GM19395 (cell line): ENCODE measurements at regions not wholly inside any gene's neighbourhood (a gene's known extent, or its start where the extent isn't known, plus 50 kb on each side); places are given as distances from the start of the nearest gene placed in this dataset.
"Not testable (repeated sequence)": the region's sequence is repeated elsewhere in the genome, so short reads cannot be mapped to it uniquely, and the experiment has no call there.

Source experiments
- ATAC-seq: cut with Tn5 transposase; IDR thresholded peaks from one replicate; pipeline ENCODE4 v1.9.1; 2021; ENCODE audit warnings: mild to moderate bottlenecking, moderate library complexity; ENCODE audit not compliant: unreplicated experiment

DNA sequence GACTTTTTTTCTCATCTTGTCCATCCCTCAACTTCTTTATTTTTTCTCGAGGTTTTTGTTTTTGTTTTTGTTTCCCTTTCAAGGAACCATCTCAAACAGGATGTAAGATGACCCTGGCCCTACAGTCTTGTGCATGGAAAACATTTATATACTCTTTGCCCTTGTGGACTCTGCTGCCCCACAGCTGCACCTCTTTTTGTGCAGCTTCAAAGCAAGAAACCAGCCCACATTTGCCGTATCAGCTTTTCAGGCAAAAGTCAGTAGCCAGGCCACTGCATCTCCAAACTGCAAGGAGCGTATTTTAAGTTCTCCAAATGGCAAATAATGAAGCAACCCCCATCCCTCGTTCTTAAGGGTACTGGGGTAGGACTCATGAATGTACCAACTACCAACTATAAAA lies 756.5 kb downstream of the C4orf33 start:
- no peak for ATAC-seq

DNA sequence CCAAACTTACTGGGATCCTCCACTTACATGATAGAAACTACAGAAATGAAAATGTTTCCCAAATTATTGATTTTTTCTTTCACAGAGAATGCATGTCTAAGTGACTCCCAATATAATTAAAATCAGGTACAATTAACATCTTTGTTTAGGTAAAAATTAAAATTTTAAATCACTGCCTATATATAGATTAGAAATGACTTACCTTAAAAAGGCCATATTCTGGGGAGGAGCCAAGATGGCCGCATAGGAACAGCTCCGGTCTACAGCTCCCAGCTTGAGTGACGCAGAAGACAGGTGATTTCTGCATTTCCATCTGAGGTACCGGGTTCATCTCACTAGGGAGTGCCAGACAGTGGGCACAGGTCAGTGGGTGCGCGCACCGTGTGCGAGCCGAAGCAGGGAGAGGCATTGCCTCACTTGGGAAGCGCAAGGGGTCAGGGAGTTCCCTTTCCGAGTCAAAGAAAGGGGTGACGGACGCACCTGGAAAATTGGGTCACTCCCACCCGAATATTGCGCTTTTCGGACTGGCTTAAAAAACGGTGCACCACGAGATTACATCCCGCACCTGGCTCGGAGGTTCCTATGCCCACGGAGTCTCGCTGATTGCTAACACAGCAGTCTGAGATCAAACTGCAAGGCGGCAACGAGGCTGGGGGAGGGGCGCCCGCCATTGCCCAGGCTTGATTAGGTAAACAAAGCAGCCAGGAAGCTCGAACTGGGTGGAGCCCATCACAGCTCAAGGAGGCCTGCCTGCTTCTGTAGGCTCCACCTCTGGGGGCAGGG lies 757.9 kb downstream of the C4orf33 start:
- not testable (repeated sequence) for ATAC-seq

DNA sequence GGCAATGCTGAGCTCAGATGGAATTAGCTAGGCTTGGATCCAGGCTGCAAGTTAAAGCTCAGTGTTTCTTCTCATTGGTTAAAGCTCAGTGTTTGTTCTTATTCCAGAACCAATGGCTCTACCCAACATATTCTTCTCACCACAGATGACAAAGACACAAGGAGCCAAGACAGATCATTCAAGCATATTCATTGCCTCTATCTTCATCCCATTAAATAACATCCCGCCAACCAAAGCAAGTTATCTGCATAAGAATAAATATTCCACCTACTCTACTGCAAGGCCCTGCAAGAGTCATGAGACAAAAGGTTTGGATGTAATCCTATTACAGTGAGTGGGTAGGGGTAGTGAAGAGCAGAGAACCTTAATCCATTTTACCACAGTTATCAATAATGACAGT lies 766.5 kb downstream of the C4orf33 start:
- no peak for ATAC-seq

GRCh38 chr4:129863206-129863605 lies 767.3 kb downstream of the C4orf33 start:
- no peak for ATAC-seq

DNA sequence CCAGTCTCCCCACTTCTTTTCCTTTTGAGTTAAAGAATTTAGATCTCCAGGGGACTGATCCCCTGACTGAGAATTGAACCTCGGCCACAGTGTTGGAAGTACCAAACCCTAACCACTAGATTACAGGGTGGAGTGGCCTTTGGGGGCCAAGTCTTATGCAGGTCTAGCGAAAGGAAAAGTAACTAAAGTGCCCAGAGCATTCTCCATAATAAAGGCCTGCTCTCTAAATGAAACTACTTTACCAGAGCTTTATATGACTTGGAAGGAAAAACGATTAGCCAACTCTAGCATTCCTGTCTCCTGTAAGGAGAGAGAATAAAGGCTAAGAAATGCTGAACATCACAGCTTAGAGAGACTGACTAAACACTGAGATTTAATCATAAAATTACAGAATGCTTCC lies 788.0 kb downstream of the C4orf33 start:
- ATAC-seq, result no peak

GRCh38 chr4:129897111-129897510 lies 801.2 kb downstream of the C4orf33 start:
- ATAC-seq, result no peak

DNA sequence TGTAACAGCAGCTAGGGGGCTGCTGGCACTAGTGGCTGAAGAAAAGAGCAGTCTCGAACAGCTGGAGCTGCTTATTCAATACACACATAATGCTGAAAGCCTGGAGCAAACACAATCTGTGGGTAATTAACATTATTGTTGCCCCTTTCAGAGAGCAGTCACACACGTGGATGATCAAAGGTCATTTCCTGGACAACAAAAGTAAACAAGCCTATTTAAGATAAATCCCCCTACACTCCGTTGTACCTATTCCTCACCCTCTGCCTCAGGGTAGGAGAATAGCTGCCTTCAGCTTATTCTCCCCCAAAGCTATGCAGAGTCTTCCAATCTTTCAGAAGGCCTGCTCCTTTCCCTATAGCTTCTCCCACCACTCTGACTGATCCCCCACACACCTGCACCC lies 803.9 kb downstream of the C4orf33 start:
- no peak for ATAC-seq

- no peak for ATAC-seq
These were observed 804.5 kb downstream of the C4orf33 start for GRCh38 chr4:129900430-129900953.

DNA sequence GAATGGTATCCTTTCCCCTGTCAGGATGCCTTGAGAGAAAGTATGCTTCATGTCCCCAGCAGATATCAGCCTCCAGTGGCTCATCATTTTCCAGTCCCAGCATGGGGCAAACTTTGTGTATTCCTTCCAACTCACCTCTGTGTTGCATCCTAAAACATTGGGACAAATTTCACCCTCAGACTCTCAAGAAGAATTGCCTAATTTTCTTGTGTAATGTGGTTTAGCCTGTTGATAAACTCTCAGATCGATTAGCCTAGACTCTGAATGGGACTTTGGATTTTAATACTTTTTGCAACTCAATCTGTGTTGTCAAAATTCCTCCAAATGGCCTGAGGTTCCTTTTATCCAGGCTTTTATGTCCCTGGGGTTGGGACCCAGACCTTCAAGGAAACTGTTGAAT lies 805.3 kb downstream of the C4orf33 start:
- ATAC-seq, result no peak

GRCh38 chr4:129903861-129904260 lies 807.9 kb downstream of the C4orf33 start:
- no peak for ATAC-seq

DNA sequence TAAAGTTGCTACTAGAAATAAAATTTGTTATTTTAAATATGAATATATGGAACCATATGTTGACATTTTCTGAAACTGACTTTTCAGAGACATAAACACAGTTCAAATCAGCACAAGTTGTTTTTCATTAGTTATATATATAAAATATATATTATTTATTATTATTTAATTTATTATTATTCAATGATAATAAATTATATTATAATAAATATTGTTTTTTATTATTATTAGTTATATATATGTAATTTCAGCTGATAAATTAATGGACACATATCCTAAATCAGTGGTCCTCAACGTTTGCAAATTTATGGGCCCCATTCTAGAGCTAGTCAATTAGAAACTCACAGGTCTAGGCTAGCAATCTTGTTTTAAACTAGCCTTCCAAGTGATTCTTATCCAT lies 809.3 kb downstream of the C4orf33 start:
- no peak for ATAC-seq

DNA sequence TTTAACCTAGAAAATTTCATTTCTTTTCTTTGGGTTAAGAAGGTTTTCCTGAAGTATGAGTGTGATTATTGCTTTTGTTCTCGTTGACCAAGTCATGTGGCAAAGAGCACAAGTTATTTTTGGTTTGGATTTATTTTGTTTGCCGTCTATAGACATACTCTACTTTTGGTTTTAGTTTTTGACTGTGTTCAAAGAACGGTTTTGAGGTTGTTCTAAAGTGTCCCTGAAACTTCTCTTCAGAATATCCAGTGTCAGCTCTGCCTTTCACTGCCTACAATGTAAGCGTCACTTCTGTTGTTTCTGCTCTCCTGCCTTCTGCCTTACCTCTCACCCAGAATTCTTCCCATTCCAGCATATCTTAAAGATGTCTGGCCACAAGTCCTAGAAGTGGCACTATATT lies 812.2 kb downstream of the C4orf33 start:
- ATAC-seq, result no peak

- no peak for ATAC-seq
These were observed 821.0 kb downstream of the C4orf33 start for GRCh38 chr4:129916991-129917390.

DNA sequence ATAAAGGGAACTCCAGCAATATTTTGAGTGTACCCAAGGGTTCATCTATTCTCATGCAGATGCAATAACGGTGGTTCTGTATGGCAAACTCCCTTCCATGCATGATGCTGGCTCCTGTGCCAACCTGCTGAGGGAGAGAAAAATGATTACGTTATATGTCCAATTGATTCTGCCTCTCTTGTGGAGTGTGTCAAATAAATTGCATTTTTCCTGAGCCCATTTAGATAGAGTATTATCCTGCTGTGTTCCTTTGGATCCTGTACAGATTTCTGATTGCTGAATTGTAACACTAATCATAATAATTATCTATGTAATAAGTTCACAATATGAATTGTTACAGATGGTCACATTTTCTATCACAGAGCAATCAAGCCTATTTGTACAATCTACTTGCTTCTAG lies 821.7 kb downstream of the C4orf33 start:
- ATAC-seq, result no peak

- ATAC-seq, result no peak
These were observed 831.0 kb downstream of the C4orf33 start for GRCh38 chr4:129926936-129927335.

DNA sequence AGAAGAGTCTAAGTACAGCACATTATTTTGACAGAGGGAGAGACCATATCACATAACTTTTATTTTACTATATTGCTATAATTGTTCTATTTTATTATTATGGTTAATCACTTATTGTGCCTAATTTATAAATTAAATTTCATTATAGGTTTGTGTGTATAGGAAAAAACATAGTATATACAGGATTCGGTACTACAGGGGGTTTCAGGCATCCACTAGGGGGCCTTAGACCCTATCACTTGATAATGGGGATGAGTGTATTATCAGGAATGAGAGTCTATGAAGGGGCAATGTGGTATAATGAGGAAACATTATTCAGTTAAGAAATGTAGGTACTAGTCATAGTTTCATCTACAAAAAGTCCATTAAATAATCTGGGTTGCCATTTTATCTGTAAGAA lies 833.1 kb downstream of the C4orf33 start:
- ATAC-seq, result no peak

- no peak for ATAC-seq
These were observed 834.0 kb downstream of the C4orf33 start for GRCh38 chr4:129929984-129930383.

GRCh38 chr4:129950217-129950616 lies 854.3 kb downstream of the C4orf33 start:
- ATAC-seq, result no peak

DNA sequence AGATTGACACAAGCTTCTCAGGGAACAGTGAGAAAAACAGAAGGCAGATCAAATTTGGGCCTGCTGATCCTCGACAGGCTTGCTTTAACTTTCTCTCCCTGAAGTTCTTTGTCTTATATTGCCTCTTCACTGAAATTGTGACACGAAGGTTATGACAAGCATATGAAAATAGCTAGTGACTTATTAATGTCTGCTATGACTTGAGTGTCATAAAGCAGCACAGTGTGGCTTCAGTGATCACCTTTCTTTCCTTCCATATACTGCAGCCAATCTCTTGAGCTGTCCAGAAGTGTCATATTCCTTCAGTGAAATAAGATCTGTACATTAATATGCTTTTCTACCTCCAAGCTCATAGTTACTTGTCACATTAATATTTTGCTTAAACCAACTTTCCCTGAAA lies 870.2 kb downstream of the C4orf33 start:
- ATAC-seq, result no peak

DNA sequence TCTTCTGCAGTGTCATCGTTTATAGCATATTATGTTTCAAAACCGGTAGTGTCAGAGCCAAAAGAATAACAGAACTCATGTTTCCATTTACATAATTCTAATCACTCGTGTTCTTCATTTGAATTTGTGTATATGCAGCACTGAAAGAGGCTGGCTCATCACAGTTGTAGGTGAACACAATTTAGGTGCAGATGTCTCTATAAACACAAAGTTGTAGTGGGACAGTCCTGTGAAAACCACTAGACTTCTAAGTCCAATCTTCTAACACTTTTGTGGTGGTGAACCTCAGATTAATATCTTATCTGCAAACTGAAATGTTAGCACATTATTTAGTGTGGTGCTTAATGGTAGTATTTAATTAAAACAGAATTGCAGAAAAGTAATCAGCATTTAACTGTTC lies 872.4 kb downstream of the C4orf33 start:
- no peak for ATAC-seq

- ATAC-seq, result no peak
These were observed 872.8 kb downstream of the C4orf33 start for GRCh38 chr4:129968778-129969177.

DNA sequence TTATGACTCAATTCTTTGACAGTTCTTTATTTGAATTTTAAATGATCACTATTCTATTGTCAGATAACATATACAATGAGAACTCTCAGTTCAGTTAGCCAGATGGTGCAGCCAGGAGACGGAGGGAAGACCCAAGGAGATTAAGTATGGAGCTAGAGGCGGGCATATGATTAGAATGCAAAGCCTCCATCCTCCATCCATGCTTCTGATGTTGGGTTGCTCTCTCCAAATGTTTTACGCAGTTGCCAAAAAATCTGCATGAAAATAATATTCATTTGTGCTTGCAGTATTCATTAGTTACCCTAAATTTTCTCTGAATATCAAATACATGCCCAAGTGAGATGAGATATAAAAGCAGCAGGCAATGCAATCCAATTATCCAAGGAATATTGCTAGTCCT lies 874.8 kb downstream of the C4orf33 start:
- no peak for ATAC-seq

- ATAC-seq, result no peak
These were observed 875.5 kb downstream of the C4orf33 start for GRCh38 chr4:129971419-129971818.
